IPS-NIHi7 (cell line): ENCODE measurements at regions not wholly inside any gene's neighbourhood (a gene's known extent, or its start where the extent isn't known, plus 50 kb on each side); places are given as distances from the start of the nearest gene placed in this dataset.
"Not testable (repeated sequence)": the region's sequence is repeated elsewhere in the genome, so short reads cannot be mapped to it uniquely, and the experiment has no call there.

Source experiments
- DNase-seq: peaks from one replicate; pipeline ENCODE4 v3.0.0; 2012; ENCODE audit warnings: mixed read lengths; ENCODE audit errors: extremely low spot score

- DNase-seq = peak; percentile 78
Measured at GRCh38 chrX:128781506-128781905, 729.3 kb upstream of the ACTRT1 start.

- DNase-seq = no peak
Measured at GRCh38 chrX:128780934-128781333, 728.7 kb upstream of the ACTRT1 start.

DNA sequence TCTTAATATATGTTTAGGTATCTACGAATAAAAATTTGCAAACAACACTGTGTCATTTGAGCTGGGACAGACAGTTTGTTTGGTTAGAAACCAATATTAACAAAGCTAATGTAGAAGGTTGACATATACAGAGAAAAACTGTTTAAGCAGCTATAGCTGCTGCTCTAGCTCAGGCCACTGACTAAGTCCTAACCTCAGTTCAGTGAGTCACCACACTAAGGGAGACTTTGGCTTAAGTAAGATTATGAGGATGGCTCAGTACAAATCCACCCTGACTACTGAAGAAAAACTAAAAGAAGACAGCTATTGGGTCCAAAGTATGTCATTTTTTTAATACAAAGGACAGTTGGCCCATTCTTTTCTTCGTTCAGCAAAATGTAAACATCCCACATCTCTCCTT, 717.3 kb upstream of the ACTRT1 start:
- DNase-seq = no peak

GRCh38 chrX:128759745-128760144, 707.5 kb upstream of the ACTRT1 start:
- no peak for DNase-seq

DNA sequence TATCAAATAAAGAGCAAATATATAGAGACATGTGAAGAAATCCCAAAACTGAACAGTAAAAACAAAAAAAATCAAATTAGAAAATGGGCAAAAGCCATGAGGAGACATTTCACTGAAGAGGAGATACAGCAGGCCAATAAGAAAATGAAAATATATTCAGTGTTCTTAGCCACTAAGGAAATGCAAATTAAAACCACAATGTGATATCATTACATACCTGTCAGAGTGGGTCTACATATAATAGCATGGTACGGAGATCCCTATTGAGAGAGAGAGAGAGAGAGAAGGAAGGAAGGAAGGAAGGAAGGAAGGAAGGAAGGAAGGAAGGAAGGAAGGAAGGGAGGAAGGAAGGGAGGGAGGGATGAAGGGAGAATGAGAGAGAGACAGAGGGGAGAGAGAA, 707.0 kb upstream of the ACTRT1 start:
- DNase-seq = no peak

GRCh38 chrX:128754130-128754529, 701.9 kb upstream of the ACTRT1 start:
- DNase-seq = peak; percentile 21

DNA sequence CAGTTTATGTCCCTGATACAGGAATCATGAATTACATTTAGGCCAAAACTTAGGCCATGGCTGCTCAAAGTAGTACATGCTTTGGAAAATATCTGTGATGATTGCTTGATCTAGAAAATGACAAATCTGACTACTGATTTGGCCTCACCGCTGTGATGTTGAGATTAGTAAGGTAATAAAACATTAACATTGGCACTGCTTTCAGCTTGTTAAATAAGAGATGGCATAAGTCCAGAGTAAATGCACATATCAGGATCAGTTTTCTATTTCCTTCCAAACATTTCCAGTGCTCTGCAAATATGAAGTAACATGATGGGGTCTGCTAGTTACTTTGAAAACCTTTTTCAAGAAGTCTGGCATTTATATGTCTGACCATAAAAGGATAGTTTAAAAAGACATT, 687.3 kb upstream of the ACTRT1 start:
- DNase-seq = no peak

DNA sequence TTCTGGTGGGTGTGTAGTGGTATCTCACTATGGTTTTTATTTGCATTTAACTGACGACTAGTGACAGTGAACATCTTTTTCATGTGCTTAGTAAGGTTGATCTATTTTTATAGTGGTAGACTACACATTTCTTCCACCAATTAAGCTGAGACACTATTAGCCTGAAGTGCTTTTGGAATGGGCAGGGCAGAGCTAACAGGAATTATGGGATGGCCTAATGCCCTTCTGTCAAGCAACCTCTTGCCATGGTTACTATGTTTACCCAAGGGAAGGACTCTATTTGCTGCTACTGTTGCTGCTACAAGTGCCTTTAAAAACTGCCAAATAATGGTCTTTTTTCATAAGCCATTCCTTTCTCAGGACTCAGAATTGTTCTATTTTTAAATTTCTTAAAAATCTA, 676.7 kb upstream of the ACTRT1 start:
- DNase-seq = no peak

- no peak for DNase-seq
Measured at GRCh38 chrX:128717635-128718578, 665.7 kb upstream of the ACTRT1 start.

DNA sequence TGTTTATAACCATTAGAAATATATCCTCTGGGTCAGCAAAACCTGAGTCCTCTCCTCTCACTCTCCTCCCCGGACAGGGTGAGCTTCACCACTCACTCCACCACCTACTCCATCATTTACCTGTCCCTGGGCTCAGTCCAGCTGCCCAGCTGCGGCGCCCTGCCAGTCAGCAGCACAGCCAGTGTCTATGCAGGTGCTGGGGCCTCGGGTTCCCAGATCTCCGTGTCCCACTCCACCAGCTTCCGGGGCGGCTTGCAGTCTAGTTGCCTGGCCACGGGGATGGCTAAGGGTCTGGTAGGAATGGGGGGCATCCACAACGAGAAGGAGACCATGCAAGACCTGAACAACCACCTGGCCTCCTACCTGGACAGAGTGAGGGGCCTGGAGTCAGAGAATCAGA, 662.2 kb upstream of the ACTRT1 start:
- DNase-seq = no peak

- DNase-seq = no peak
Measured at GRCh38 chrX:128699716-128700285, 647.6 kb upstream of the ACTRT1 start.

DNA sequence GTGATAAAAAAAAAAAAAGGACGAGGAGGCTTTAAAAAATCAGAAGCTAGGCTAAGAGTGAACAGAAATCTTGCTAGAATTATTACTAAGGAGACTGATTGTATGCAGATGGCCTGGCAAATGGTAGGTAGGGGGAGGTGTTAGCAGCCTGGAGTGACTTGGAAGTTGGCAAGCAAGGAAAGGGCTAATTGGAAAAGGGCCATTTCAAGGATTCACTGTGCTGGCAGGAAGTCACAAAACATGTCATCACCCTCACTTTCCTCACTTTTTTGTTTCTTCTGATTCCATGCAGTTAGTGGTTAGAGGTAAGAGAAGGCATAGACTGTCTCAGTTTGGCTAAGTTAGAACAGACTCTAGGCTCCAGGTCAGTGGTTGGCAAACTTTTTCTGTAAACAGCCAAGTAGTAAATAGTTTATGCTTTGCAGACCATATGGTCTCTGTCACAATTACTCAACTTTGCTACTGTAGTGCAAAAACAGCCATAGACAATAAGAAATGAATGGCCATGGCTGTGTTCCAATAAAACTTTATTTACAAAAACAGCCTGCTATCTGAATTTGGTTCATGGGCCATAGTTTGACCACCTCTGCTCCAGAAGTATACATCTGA, 646.5 kb upstream of the ACTRT1 start:
- no peak for DNase-seq

- DNase-seq = no peak
Measured at GRCh38 chrX:128691872-128692271, 639.7 kb upstream of the ACTRT1 start.

GRCh38 chrX:128685387-128685786, 633.2 kb upstream of the ACTRT1 start:
- DNase-seq = no peak

DNA sequence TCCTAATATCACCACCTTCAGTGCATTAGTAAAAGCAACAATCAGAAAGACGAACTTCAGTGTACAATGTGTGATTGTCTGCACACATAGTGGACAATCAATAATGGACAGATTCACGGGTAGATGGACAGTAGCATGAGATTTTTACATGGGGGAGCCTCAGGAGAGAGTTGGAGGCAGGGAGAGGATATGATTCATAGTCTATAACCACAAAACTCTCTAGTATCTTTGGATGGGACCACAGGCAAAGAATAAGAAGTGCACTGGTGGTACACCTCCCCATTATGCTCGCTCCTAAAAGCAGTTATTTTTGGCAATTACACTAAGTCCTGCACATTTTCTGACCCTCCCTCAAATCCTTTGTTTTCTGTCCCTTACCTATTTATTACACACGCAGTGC, 624.4 kb upstream of the ACTRT1 start:
- DNase-seq = no peak

- DNase-seq = not testable (repeated sequence)
Measured at GRCh38 chrX:128674326-128675086, 622.3 kb upstream of the ACTRT1 start.

DNA sequence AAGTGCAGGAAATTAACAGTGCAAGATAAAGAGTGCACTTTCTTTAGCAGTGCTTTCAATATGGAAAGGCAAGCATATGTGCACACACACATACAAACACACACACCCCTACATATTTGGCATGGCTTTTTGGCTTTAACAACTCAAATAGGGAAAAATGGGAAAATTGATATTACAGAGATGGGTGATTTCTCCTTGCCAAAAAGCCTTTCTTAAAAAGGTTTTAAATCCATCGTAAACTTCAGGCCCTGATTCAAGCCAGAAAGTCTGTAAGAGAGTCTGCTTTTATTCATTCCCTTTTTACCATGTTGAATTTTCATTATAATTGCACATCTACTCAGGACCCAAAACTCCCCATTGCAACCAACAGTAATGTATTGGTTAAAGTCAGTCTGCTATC, 612.0 kb upstream of the ACTRT1 start:
- no peak for DNase-seq

DNA sequence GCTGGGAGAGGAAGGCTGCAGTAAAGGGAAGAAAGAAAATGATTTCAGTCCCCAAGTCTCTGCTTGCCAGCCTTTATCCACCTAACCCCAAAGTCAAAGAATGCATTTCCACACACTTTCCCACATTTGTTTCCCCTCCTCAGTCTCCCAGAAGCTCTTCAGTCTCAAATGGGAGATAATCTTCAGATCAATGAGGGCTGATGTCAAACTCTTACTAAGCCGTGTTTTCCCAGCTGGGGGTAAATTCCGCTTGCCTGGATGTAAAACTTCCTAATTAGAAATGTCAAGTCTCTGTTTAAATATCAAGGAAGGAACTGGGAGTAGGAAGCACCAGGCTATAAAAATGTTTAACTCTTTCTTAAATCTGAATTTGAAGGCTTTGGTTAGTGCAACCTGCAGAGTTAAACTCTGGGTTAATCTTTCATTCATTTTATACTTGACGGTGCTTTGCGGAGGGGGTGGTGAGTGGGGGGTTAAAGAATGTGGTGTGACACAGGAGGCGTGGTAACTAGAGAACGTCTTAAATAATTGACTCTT, 601.4 kb upstream of the ACTRT1 start:
- DNase-seq = peak; percentile 25

DNA sequence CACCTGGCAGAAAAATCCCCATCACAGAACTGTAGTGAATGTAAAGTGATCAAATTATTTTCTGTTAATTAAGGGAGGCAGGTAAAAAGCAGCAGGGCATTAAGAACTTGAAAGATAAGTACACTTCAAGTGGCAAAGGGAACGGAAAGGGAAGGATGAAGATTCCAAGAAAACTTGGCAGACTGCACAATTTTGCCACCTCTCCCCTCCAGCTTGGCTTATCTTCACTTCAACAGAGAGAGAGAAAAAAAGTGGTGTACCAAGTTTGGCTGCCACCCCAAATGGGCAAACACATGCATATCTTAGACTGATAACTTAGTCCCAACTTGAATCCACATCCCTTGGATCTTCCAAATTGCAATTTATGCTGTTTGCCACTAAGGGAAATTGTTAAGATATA, 598.1 kb upstream of the ACTRT1 start:
- DNase-seq = no peak

GRCh38 chrX:128634754-128635153, 582.6 kb upstream of the ACTRT1 start:
- no peak for DNase-seq

GRCh38 chrX:128623361-128623760, 571.2 kb upstream of the ACTRT1 start:
- DNase-seq = no peak

GRCh38 chrX:128622296-128622695, 570.1 kb upstream of the ACTRT1 start:
- no peak for DNase-seq
